MM.1S (cell line): ENCODE measurements at regions not wholly inside any gene's neighbourhood (a gene's known extent, or its start where the extent isn't known, plus 50 kb on each side); places are given as distances from the start of the nearest gene placed in this dataset.

Experiments
- DNase-seq: peaks from one replicate; pipeline ENCODE4 v3.0.0-alpha.2; 2015
- H2AFZ ChIP-seq: fragments of 300-600 bp; sonication (generic); 2 replicates; pipeline ENCODE4 v1.6.0; 2016; ENCODE audit warnings: antibody characterized with exemption, low read length
- H3F3A ChIP-seq: fragments of 300-600 bp; sonication (generic); 2 replicates; pipeline ENCODE4 v1.6.1; 2016; ENCODE audit warnings: mild to moderate bottlenecking, antibody characterized with exemption, low read length, moderate library complexity, mixed read lengths; ENCODE audit not compliant: insufficient read depth
- H3K27ac ChIP-seq: fragments of 300-600 bp; sonication (generic); 2 replicates; pipeline ENCODE4 v1.5.1; 2016; ENCODE audit warnings: mild to moderate bottlenecking, low read length
- H3K27me3 ChIP-seq: fragments of 300-600 bp; sonication (generic); replicated peaks from 2 replicates; pipeline ENCODE4 v1.6.0; 2016; ENCODE audit warnings: low read length; ENCODE audit not compliant: insufficient read depth
- H3K36me3 ChIP-seq: fragments of 300-600 bp; sonication (generic); replicated peaks from 2 replicates; pipeline ENCODE4 v1.6.1; 2016; ENCODE audit warnings: mild to moderate bottlenecking, low read length, mixed read lengths; ENCODE audit not compliant: insufficient read depth
- H3K4me1 ChIP-seq: fragments of 300-600 bp; sonication (generic); 2 replicates; pipeline ENCODE4 v1.6.1; 2016; ENCODE audit warnings: low read length, mixed read lengths
- H3K4me2 ChIP-seq: fragments of 300-600 bp; sonication (generic); 2 replicates; pipeline ENCODE4 v1.6.0; 2016; ENCODE audit warnings: low read depth, low read length
- H3K4me3 ChIP-seq: fragments of 300-600 bp; sonication (generic); 2 replicates; pipeline ENCODE4 v1.5.1; 2016; ENCODE audit warnings: low read length, mixed read lengths
- H3K79me2 ChIP-seq: fragments of 300-600 bp; sonication (generic); 2 replicates; pipeline ENCODE4 v1.6.1; 2016; ENCODE audit warnings: mixed run types, low read length, mixed read lengths
- H3K9ac ChIP-seq: fragments of 300-600 bp; sonication (generic); 2 replicates; pipeline ENCODE4 v1.6.1; 2016; ENCODE audit warnings: low read length, mixed read lengths
- H3K9me2 ChIP-seq: fragments of 300-600 bp; sonication (generic); replicated peaks from 2 replicates; pipeline ENCODE4 v1.6.1; 2016; ENCODE audit warnings: mild to moderate bottlenecking, low read length, mixed read lengths; ENCODE audit not compliant: insufficient read depth
- H3K9me3 ChIP-seq: fragments of 300-600 bp; sonication (generic); replicated peaks from 2 replicates; pipeline ENCODE4 v1.6.1; 2016; ENCODE audit warnings: mild to moderate bottlenecking, low read length, mixed read lengths; ENCODE audit not compliant: insufficient read depth
- H4K20me1 ChIP-seq: fragments of 300-600 bp; sonication (generic); 2 replicates; pipeline ENCODE4 v1.6.1; 2016; ENCODE audit warnings: mild to moderate bottlenecking, low read length, moderate library complexity, mixed read lengths; ENCODE audit not compliant: insufficient read depth
- EZH2 ChIP-seq: fragments of 300-600 bp; sonication (generic); optimal IDR thresholded peaks from 2 replicates; pipeline ENCODE3; 2017; ENCODE audit warnings: low read depth, mild to moderate bottlenecking, antibody characterized with exemption, low read length, mixed read lengths
- EZH2phosphoT487 ChIP-seq: fragments of 300-600 bp; sonication (generic); IDR thresholded peaks from 2 replicates; pipeline ENCODE4 v1.6.1; 2018; ENCODE audit warnings: antibody characterized with exemption, low read length
- TF ChIP-seq, protein P1 (sequence below): fragments of 300-600 bp; sonication (generic); IDR thresholded peaks from 2 replicates; pipeline ENCODE4 v1.5.1; 2016; ENCODE audit warnings: antibody characterized with exemption, low read length, mixed read lengths

DNA sequence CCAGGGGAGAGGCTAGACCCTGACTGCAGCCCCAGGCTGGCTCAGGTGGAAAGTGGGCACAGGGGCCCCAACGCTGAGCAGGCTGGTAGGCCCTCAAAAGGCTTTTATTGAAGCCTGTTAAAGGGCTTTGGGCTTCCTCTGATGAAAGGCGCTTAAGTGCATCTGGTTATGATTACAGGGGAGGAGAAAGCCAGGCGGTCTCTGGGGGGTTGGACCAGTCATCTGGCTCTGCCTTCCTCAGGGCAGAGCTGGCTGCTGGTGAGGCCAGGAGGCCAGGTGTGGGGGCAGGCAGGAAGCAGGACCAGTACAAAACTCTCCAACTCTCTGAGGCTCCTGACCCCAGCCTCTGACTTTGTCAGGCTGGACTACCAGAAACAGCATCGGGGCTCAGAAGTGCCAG lies 68.8 kb upstream of the BCOR start:
- Histone ChIP-seq H3K4me3 (no peak overlapping the region), H3K4me2 (no peak overlapping the region), H3K9me2 (no peaks in the 10 kb centered on the region), H3F3A (peaks cover 2% of the 10 kb centered on the region; the same call in 1 of the 2 replicates), H3K36me3 (no peaks in the 10 kb centered on the region), H3K9me3 (no peaks in the 10 kb centered on the region), H3K27me3 (no peaks in the 10 kb centered on the region), H3K4me1 (no peaks in the 10 kb centered on the region), H3K79me2 (peaks cover 16% of the 10 kb centered on the region), H4K20me1 (no peaks in the 10 kb centered on the region), H3K27ac (no peak overlapping the region), H3K9ac (no peak overlapping the region), H2AFZ (no peak overlapping the region)
- TF ChIP-seq EZH2phosphoT487 = no peak
- no peak for TF ChIP-seq EZH2
- TF ChIP-seq, protein P1, sequence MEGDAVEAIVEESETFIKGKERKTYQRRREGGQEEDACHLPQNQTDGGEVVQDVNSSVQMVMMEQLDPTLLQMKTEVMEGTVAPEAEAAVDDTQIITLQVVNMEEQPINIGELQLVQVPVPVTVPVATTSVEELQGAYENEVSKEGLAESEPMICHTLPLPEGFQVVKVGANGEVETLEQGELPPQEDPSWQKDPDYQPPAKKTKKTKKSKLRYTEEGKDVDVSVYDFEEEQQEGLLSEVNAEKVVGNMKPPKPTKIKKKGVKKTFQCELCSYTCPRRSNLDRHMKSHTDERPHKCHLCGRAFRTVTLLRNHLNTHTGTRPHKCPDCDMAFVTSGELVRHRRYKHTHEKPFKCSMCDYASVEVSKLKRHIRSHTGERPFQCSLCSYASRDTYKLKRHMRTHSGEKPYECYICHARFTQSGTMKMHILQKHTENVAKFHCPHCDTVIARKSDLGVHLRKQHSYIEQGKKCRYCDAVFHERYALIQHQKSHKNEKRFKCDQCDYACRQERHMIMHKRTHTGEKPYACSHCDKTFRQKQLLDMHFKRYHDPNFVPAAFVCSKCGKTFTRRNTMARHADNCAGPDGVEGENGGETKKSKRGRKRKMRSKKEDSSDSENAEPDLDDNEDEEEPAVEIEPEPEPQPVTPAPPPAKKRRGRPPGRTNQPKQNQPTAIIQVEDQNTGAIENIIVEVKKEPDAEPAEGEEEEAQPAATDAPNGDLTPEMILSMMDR = no peak
- DNase-seq = no peak

DNA sequence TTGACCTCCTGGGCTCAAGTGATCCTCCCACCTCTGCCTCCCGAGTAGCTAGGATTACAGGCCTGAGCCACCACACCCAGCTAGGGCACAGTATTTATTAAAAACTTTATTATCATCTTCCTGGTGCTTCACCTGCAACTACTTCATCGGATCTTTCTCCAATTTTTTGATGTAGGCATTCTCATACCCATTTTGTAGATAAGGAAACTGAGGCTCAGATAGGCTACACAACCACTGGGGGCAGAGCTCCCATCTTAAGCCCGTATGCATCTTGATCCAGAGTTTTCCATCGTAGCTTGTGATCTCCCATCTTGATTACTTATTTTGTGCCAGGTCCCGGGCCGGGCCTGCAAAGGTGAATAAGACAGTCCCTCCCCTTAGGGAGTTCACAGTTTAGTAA lies 68.1 kb upstream of the BCOR start:
- Histone ChIP-seq H3K9ac (no peak overlapping the region), H3K79me2 (peaks cover 8% of the 10 kb centered on the region; the same call in 1 of the 2 replicates), H3K27ac (no peak overlapping the region), H3K4me2 (no peak overlapping the region), H3F3A (peaks cover 2% of the 10 kb centered on the region; the same call in 1 of the 2 replicates), H3K9me3 (no peaks in the 10 kb centered on the region), H4K20me1 (no peaks in the 10 kb centered on the region), H2AFZ (no peak overlapping the region), H3K9me2 (no peaks in the 10 kb centered on the region), H3K4me3 (no peak overlapping the region), H3K36me3 (no peaks in the 10 kb centered on the region), H3K27me3 (no peaks in the 10 kb centered on the region), H3K4me1 (no peaks in the 10 kb centered on the region)
- TF ChIP-seq EZH2phosphoT487 (no peak), EZH2 (no peak)
- TF ChIP-seq, protein P1 = no peak
- DNase-seq = no peak

DNA sequence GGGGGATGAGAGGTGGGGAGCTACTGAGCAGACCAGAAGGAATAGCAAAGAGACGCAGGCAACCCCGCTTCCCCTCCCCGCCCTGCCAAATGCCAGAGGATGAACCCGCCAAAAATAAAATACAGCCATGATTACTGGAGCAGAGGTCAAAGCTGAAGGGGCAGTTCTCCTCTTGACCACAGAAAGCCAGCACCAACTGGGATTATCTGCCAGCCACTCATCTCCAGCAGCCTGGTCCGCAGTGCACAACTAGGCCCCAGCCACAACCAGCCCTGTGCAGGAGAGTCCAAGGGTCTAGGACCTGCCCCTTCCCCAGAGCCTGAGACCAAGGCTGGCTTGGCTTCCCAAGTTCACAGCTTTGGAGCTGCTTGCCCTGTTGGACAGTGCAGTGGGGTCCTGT lies 67.4 kb upstream of the BCOR start:
- Histone ChIP-seq H3K9ac (no peak overlapping the region), H3K4me2 (no peak overlapping the region), H3K9me3 (no peaks in the 10 kb centered on the region), H3K9me2 (no peaks in the 10 kb centered on the region), H3K36me3 (no peaks in the 10 kb centered on the region), H3K27ac (no peak overlapping the region), H2AFZ (no peak overlapping the region), H3K27me3 (no peaks in the 10 kb centered on the region), H3K79me2 (peaks cover 4% of the 10 kb centered on the region; the same call in 1 of the 2 replicates), H3F3A (peaks cover 2% of the 10 kb centered on the region; the same call in 1 of the 2 replicates), H3K4me1 (no peaks in the 10 kb centered on the region), H4K20me1 (no peaks in the 10 kb centered on the region), H3K4me3 (no peak overlapping the region)
- no peak for DNase-seq
- TF ChIP-seq EZH2phosphoT487 (no peak), EZH2 (no peak)
- TF ChIP-seq, protein P1 = no peak
